H1 (cell line): ENCODE measurements at regions not wholly inside any gene's neighbourhood (a gene's known extent, or its start where the extent isn't known, plus 50 kb on each side); places are given as distances from the start of the nearest gene placed in this dataset.

Experiments
- CTCF ChIA-PET: fragments of 300-600 bp; sonication (Branson Sonifier 250); formaldehyde crosslinking; loops from one replicate; lab custom pipeline; 2021; ENCODE audit not compliant: partially characterized antibody; lab: Charles Lee
- POLR2A ChIA-PET: fragments of 300-600 bp; sonication (Branson Sonifier 250); formaldehyde crosslinking; loops from one replicate; lab custom pipeline; 2021; ENCODE audit warnings: inconsistent platforms; ENCODE audit not compliant: partially characterized antibody; lab: Charles Lee
- DNase-seq, 2 experiments: peaks; one replicate each; pipeline versions ENCODE4 v3.0.0 to v3.0.0-alpha.2; 2010 to 2022; ENCODE audit warnings: low spot score in 2 of 2, low read depth in 1 of 2, mixed read lengths in 1 of 2
- FAIRE-seq: peaks from 2 replicates; lab custom pipeline; 2011; peaks lifted over from hg19 to GRCh38; lab: Jason Lieb, UNC
- H2AFZ ChIP-seq: 2 replicates; pipeline ENCODE4 v1.8.1; 2012; ENCODE audit warnings: low read length, inconsistent platforms
- H2AK5ac ChIP-seq: 2 replicates; pipeline ENCODE4 v1.6.1; 2013; ENCODE audit warnings: low read depth, low read length
- H2BK120ac ChIP-seq: replicated peaks from 2 replicates; pipeline ENCODE3; 2013; ENCODE audit warnings: low read depth, low read length, inconsistent platforms
- H2BK12ac ChIP-seq: 2 replicates; pipeline ENCODE4 v1.6.1; 2013; ENCODE audit warnings: low read depth, low read length
- H2BK15ac ChIP-seq: 2 replicates; pipeline ENCODE4 v1.6.1; 2013; ENCODE audit warnings: low read length
- H2BK20ac ChIP-seq: 2 replicates; pipeline ENCODE4 v1.6.1; 2013; ENCODE audit warnings: low read length
- H2BK5ac ChIP-seq: 2 replicates; pipeline ENCODE4 v1.6.1; 2013; ENCODE audit warnings: low read depth, low read length
- H3K14ac ChIP-seq: 2 replicates; pipeline ENCODE4 v1.6.1; 2013; ENCODE audit warnings: inconsistent platforms; ENCODE audit not compliant: insufficient read length
- H3K18ac ChIP-seq: 2 replicates; pipeline ENCODE4 v1.6.1; 2013; ENCODE audit warnings: low read length; ENCODE audit errors: extremely low read depth
- H3K23ac ChIP-seq: 2 replicates; pipeline ENCODE4 v1.6.1; 2013; ENCODE audit warnings: inconsistent platforms; ENCODE audit not compliant: insufficient read length
- H3K23me2 ChIP-seq: 2 replicates; pipeline ENCODE4 v1.6.1; 2013; ENCODE audit warnings: low read depth, low read length
- H3K27ac ChIP-seq: 2 replicates; pipeline ENCODE4 v1.6.1; 2011; ENCODE audit warnings: low read depth, low read length, inconsistent platforms
- H3K27me3 ChIP-seq, 4 experiments: replicated peaks in 1 of 4; 1 replicate in 1 of 4; 2 replicates in 3 of 4; pipeline versions ENCODE4 v1.6.1 to v1.8.1; 2011 to 2013; ENCODE audit warnings: low read length in 3 of 4, mild to moderate bottlenecking in 3 of 4, inconsistent platforms in 2 of 4, mixed read lengths in 2 of 4, moderate library complexity in 1 of 4; ENCODE audit not compliant: control insufficient read depth in 3 of 4, insufficient read depth in 3 of 4; ENCODE audit errors: extremely low read depth in 1 of 4
- H3K36me3 ChIP-seq, 4 experiments: 2 replicates each; pipeline versions ENCODE4 v1.6.1 to v1.8.1; 2011 to 2013; ENCODE audit warnings: mild to moderate bottlenecking in 4 of 4, low read length in 3 of 4, moderate library complexity in 2 of 4, control low read depth in 1 of 4, inconsistent platforms in 1 of 4; ENCODE audit not compliant: insufficient read depth in 4 of 4, control insufficient read depth in 2 of 4
- H3K4ac ChIP-seq: replicated peaks from 2 replicates; pipeline ENCODE3; 2013; ENCODE audit warnings: low read length, low read depth, mixed read lengths, inconsistent platforms; ENCODE audit not compliant: insufficient read length
- H3K4me1 ChIP-seq, 4 experiments: replicated peaks in 1 of 4; 1 replicate in 1 of 4; 2 replicates in 3 of 4; pipeline versions ENCODE4 v1.6.1 to v1.8.1; 2011 to 2013; ENCODE audit warnings: low read length in 3 of 4, inconsistent platforms in 2 of 4, mixed read lengths in 1 of 4; ENCODE audit not compliant: insufficient read depth in 4 of 4, control insufficient read depth in 3 of 4
- H3K4me2 ChIP-seq, 2 experiments: 2 replicates each; pipeline versions ENCODE4 v1.6.1 to v1.8.1; 2011 to 2013; ENCODE audit warnings: low read depth in 2 of 2, low read length in 2 of 2, control low read depth in 1 of 2, inconsistent platforms in 1 of 2, mild to moderate bottlenecking in 1 of 2; ENCODE audit not compliant: insufficient read depth in 1 of 2
- H3K4me3 ChIP-seq, 4 experiments: fragments of 200-600, 300-600 bp in 1 of 4; sonication (generic), shearing (Covaris generic), sonication (Bioruptor Twin) in 1 of 4; 2 replicates each; pipeline versions ENCODE4 v1.5.1 to v1.8.1; 2011 to 2016; ENCODE audit warnings: low read length in 4 of 4, low read depth in 3 of 4, control low read depth in 2 of 4, inconsistent platforms in 2 of 4, mild to moderate bottlenecking in 2 of 4, mixed read lengths in 1 of 4, moderate library complexity in 1 of 4; ENCODE audit not compliant: insufficient read depth in 2 of 4; ENCODE audit errors: extremely low read depth in 1 of 4
- H3K56ac ChIP-seq: replicated peaks from 2 replicates; pipeline ENCODE3; 2013; ENCODE audit warnings: low read depth, mild to moderate bottlenecking, mixed read lengths, low read length, inconsistent platforms; ENCODE audit not compliant: insufficient read length
- H3K79me1 ChIP-seq: 2 replicates; pipeline ENCODE4 v1.6.1; 2013; ENCODE audit warnings: low read depth, low read length, control low read depth
- H3K79me2 ChIP-seq, 2 experiments: 2 replicates each; pipeline versions ENCODE4 v1.6.1 to v1.8.1; 2012 to 2013; ENCODE audit warnings: low read length in 2 of 2, mild to moderate bottlenecking in 2 of 2, inconsistent platforms in 1 of 2; ENCODE audit not compliant: insufficient read depth in 2 of 2, control insufficient read depth in 1 of 2
- H3K9ac ChIP-seq, 4 experiments: replicated peaks in 1 of 4; 1 replicate in 1 of 4; 2 replicates in 3 of 4; pipeline versions ENCODE4 v1.6.1 to v1.8.1; 2011 to 2013; ENCODE audit warnings: low read depth in 3 of 4, low read length in 3 of 4, control low read depth in 2 of 4, mild to moderate bottlenecking in 2 of 4, moderate library complexity in 2 of 4, inconsistent platforms in 1 of 4; ENCODE audit errors: extremely low read depth in 1 of 4
- H3K9me3 ChIP-seq, 2 experiments: 2 replicates each; pipeline versions ENCODE4 v1.6.1 to v1.8.1; 2012 to 2013; ENCODE audit warnings: mild to moderate bottlenecking in 2 of 2, moderate library complexity in 2 of 2, control low read depth in 1 of 2, inconsistent platforms in 1 of 2, low read depth in 1 of 2, low read length in 1 of 2, mixed read lengths in 1 of 2; ENCODE audit not compliant: insufficient read depth in 2 of 2
- H4K20me1 ChIP-seq, 2 experiments: replicated peaks in 1 of 2; 2 replicates each; pipeline versions ENCODE3 to v1.8.1; 2011 to 2013; ENCODE audit warnings: inconsistent platforms in 2 of 2, low read length in 2 of 2, mild to moderate bottlenecking in 1 of 2; ENCODE audit not compliant: insufficient read depth in 2 of 2, control insufficient read depth in 1 of 2
- H4K5ac ChIP-seq: 2 replicates; pipeline ENCODE4 v1.6.1; 2013; ENCODE audit warnings: low read length, low read depth, mixed read lengths, inconsistent platforms; ENCODE audit not compliant: insufficient read length
- H4K8ac ChIP-seq: 2 replicates; pipeline ENCODE4 v1.8.0; 2013; ENCODE audit warnings: mild to moderate bottlenecking, moderate library complexity, low read length, inconsistent platforms; ENCODE audit not compliant: insufficient read depth; ENCODE audit errors: extremely low read depth
- H4K91ac ChIP-seq: replicated peaks from 2 replicates; pipeline ENCODE3; 2013; ENCODE audit warnings: low read length, mixed read lengths, inconsistent platforms; ENCODE audit not compliant: insufficient read length
- BRCA1 ChIP-seq: IDR thresholded peaks from 2 replicates; pipeline ENCODE4 v1.6.1; 2012; ENCODE audit warnings: low read depth, low read length, improper control_type of control experiment
- CBX5 ChIP-seq: fragments of 300-800, 300-1000 bp; sonication (generic); IDR thresholded peaks from 2 replicates; pipeline ENCODE4 v1.7.1; 2016; ENCODE audit warnings: antibody characterized with exemption, low read length, low read depth
- CEBPB ChIP-seq: IDR thresholded peaks from 2 replicates; pipeline ENCODE4 v1.6.1; 2012; ENCODE audit warnings: low read depth, low read length
- CREB1 ChIP-seq: IDR thresholded peaks from 2 replicates; pipeline ENCODE4 v1.6.1; 2012; ENCODE audit warnings: inconsistent platforms
- EP300 ChIP-seq, 2 experiments: IDR thresholded peaks; 1 replicate in 1 of 2; 2 replicates in 1 of 2; pipeline ENCODE4 v1.6.1; 2011 to 2012; ENCODE audit warnings: low read depth in 2 of 2, low read length in 2 of 2, mild to moderate bottlenecking in 2 of 2, borderline replicate concordance in 1 of 2, inconsistent platforms in 1 of 2, moderate library complexity in 1 of 2
- GTF2F1 ChIP-seq: IDR thresholded peaks from 2 replicates; pipeline ENCODE4 v1.6.1; 2012; ENCODE audit warnings: low read depth, low read length, improper control_type of control experiment, borderline replicate concordance
- KDM1A ChIP-seq: fragments of 200-600, 300-600 bp; sonication (generic); IDR thresholded peaks from 2 replicates; pipeline ENCODE4 v1.7.1; 2016; ENCODE audit warnings: mild to moderate bottlenecking, low read length, borderline replicate concordance
- RFX5 ChIP-seq: IDR thresholded peaks from 2 replicates; pipeline ENCODE4 v1.6.1; 2011; ENCODE audit warnings: low read depth, low read length, improper control_type of control experiment, borderline replicate concordance
- SAP30 ChIP-seq: fragments of 300-600 bp; sonication (generic); IDR thresholded peaks from 2 replicates; pipeline ENCODE4 v1.7.1; 2012; ENCODE audit warnings: low read length, moderate library complexity, mild to moderate bottlenecking, inconsistent platforms; ENCODE audit not compliant: insufficient read depth, insufficient replicate concordance
- SIRT6 ChIP-seq: IDR thresholded peaks from one replicate; pipeline ENCODE4 v1.7.1; 2012; ENCODE audit warnings: low read length, inconsistent platforms
- SIX5 ChIP-seq: IDR thresholded peaks from 2 replicates; pipeline ENCODE4 v1.6.1; 2011; ENCODE audit warnings: mild to moderate bottlenecking, low read depth, low read length
- SP2 ChIP-seq: IDR thresholded peaks from 2 replicates; pipeline ENCODE4 v1.6.1; 2012; ENCODE audit warnings: mild to moderate bottlenecking, low read length, inconsistent platforms
- SP4 ChIP-seq: IDR thresholded peaks from 2 replicates; pipeline ENCODE4 v1.6.1; 2012; ENCODE audit warnings: low read length, inconsistent platforms
- SUZ12 ChIP-seq: fragments of 200-600 bp; sonication (generic); IDR thresholded peaks from 2 replicates; pipeline ENCODE4 v1.6.1; 2012; ENCODE audit warnings: mild to moderate bottlenecking, inconsistent platforms, low read length, moderate library complexity, mixed read lengths
- WGBS, 2 experiments: shearing (Covaris generic) in 1 of 2; methylation state at CpG; one replicate each; pipeline versions ENCODE4 v1.1.6 to v1.1.7; 2013 to 2015; ENCODE audit warnings: low lambda C conversion rate in 2 of 2, mixed read lengths in 2 of 2, inconsistent platforms in 1 of 2, low coverage in 1 of 2, missing lambda C conversion rate in 1 of 2; ENCODE audit not compliant: insufficient replicate concordance in 2 of 2, insufficient coverage in 1 of 2, insufficient read length in 1 of 2; ENCODE audit errors: extremely low coverage in 1 of 2, missing lambda C conversion rate in 1 of 2; 5-methylcytosine and 5-hydroxymethylcytosine counted together
- TF ChIP-seq, protein P1 (sequence below): IDR thresholded peaks from 2 replicates; pipeline ENCODE4 v1.6.1; 2012; ENCODE audit warnings: low read length, inconsistent platforms

DNA sequence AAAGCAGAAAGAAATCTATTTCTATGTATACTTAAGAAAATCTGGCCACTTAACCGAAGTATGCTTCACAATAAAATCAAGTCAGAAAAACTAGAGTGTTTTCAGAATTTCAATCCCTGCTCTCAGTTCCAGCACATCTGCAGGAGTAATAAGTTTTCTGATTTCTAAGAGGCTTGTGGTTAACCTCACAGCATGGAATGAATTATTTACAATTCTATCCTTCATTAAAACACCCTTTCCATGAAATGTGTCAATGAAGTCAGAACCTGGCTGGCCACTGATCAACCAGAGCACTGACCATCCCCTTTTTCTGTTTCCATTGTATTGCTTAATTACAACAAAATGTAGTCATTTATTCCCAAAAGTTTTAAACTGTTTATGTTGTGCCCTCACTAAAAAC is 781.4 kb upstream of the INTU start:
- no peaks in the 10 kb centered on the region for H4K20me1 ChIP-seq
- no peak overlapping the region for H2AFZ ChIP-seq
- no peak overlapping the region for H3K4ac ChIP-seq
- WGBS, 2 experiments: 94% methylated on average over 1 of the region's 1 CpG; no CpG with 5 or more reads in 1 of the 2 experiments
- POLR2A ChIA-PET: no interaction called here
- H2BK15ac ChIP-seq: no peak overlapping the region
- H4K5ac ChIP-seq: no peak overlapping the region
- H2BK20ac ChIP-seq: no peak overlapping the region
- no peak for DNase-seq
- H3K4me1 ChIP-seq: no peaks in the 10 kb centered on the region
- H3K27ac ChIP-seq: no peak overlapping the region
- H3K23me2 ChIP-seq: no peaks in the 10 kb centered on the region; the same call in 1 of the 2 replicates
- H4K8ac ChIP-seq: no peak overlapping the region
- no peaks in the 10 kb centered on the region for H3K36me3 ChIP-seq
- no peak overlapping the region for H4K91ac ChIP-seq
- H3K4me3 ChIP-seq: no peak overlapping the region
- H2BK5ac ChIP-seq: no peak overlapping the region
- H3K14ac ChIP-seq: no peak overlapping the region
- no peak for FAIRE-seq
- no peaks in the 10 kb centered on the region for H3K9me3 ChIP-seq
- no peak overlapping the region for H3K56ac ChIP-seq
- CTCF ChIA-PET: no interaction called here
- H2BK12ac ChIP-seq: no peak overlapping the region
- H3K18ac ChIP-seq: no peak overlapping the region
- H2BK120ac ChIP-seq: no peak overlapping the region
- no peak overlapping the region for H3K23ac ChIP-seq
- H3K79me2 ChIP-seq: no peaks in the 10 kb centered on the region
- H3K27me3 ChIP-seq: no peaks in the 10 kb centered on the region
- no peak overlapping the region for H2AK5ac ChIP-seq
- H3K79me1 ChIP-seq: no peaks in the 10 kb centered on the region
- H3K9ac ChIP-seq: no peak overlapping the region
- no peak overlapping the region for H3K4me2 ChIP-seq
- TF ChIP-seq SP2 (no peak), SUZ12 (no peak), CEBPB (no peak), SP4 (no peak), BRCA1 (no peak), SAP30 (no peak), SIRT6 (no peak), SIX5 (no peak), GTF2F1 (no peak), CREB1 (no peak), KDM1A (no peak), RFX5 (no peak), EP300 (IDR thresholded peaks at IDR 0.05; ENCODE audit: borderline replicate concordance in 1 of 2, low read depth in 2 of 2, low read length in 2 of 2) (no peak), CBX5 (no peak)
- TF ChIP-seq, protein P1, sequence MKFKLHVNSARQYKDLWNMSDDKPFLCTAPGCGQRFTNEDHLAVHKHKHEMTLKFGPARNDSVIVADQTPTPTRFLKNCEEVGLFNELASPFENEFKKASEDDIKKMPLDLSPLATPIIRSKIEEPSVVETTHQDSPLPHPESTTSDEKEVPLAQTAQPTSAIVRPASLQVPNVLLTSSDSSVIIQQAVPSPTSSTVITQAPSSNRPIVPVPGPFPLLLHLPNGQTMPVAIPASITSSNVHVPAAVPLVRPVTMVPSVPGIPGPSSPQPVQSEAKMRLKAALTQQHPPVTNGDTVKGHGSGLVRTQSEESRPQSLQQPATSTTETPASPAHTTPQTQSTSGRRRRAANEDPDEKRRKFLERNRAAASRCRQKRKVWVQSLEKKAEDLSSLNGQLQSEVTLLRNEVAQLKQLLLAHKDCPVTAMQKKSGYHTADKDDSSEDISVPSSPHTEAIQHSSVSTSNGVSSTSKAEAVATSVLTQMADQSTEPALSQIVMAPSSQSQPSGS: no peak
